K562 (cell line): ENCODE measurements at regions not wholly inside any gene's neighbourhood (a gene's known extent, or its start where the extent isn't known, plus 50 kb on each side); places are given as distances from the start of the nearest gene placed in this dataset.
"Not testable (repeated sequence)": the region's sequence is repeated elsewhere in the genome, so short reads cannot be mapped to it uniquely, and the experiment has no call there.

ENCODE experiments used
- ATAC-seq: fragments of 200-7000 bp; cut with Tn5 transposase; 3 replicates; pipeline ENCODE4 v1.9.1; 2020; ENCODE audit warnings: moderate library complexity
- BruUV-seq: library from RNA; stranded (reverse); fragments of 400-500 nt; replicated peaks from 2 replicates; lab custom pipeline; 2021; lab: Mats Ljungman, UMichigan
- CTCF ChIA-PET: fragments of 300-600 bp; formaldehyde crosslinking; extraction: SDS; loops from one replicate; lab custom pipeline; 2021; ENCODE audit warnings: low intra/inter-chr PET ratio; lab: Yijun Ruan, JAX
- POLR2A ChIA-PET: fragments of 300-600, 350-650 bp; sonication (Branson Sonifier 250); formaldehyde crosslinking; extraction: SDS; loops from one replicate; lab custom pipeline; 2021; ENCODE audit warnings: antibody characterized with exemption, inconsistent platforms; lab: Yijun Ruan, JAX
- DNase-seq, 4 experiments: peaks; one replicate each; pipeline versions ENCODE4 v3.0.0 to v3.0.0-alpha.2; 2011 to 2018; ENCODE audit warnings: low spot score in 3 of 4, mixed read lengths in 3 of 4; ENCODE audit errors: extremely low read depth in 1 of 4
- FAIRE-seq: peaks from 2 replicates; lab custom pipeline; 2011; peaks lifted over from hg19 to GRCh38; lab: Jason Lieb, UNC
- H2AFZ ChIP-seq: 2 replicates; pipeline ENCODE4 v1.6.0; 2011; ENCODE audit warnings: low read depth, low read length, control low read depth, inconsistent platforms
- H3K27ac ChIP-seq: fragments of 200-600 bp; 3 replicates; pipeline ENCODE4 v1.8.0; 2011; ENCODE audit warnings: low read depth, mild to moderate bottlenecking, control low read depth, inconsistent platforms, low read length, moderate library complexity, mixed read lengths; ENCODE audit errors: extremely low read depth
- H3K27me3 ChIP-seq, 2 experiments: fragments of 300-600 bp in 1 of 2; 2 replicates in 1 of 2; 3 replicates in 1 of 2; pipeline versions ENCODE4 v1.6.0 to v1.8.0; 2011; ENCODE audit warnings: inconsistent platforms in 2 of 2, low read length in 2 of 2, mild to moderate bottlenecking in 1 of 2, mixed read lengths in 1 of 2, moderate library complexity in 1 of 2; ENCODE audit not compliant: control insufficient read depth in 2 of 2, insufficient read depth in 2 of 2
- H3K36me3 ChIP-seq: fragments of 300-600 bp; 3 replicates; pipeline ENCODE4 v1.8.0; 2011; ENCODE audit warnings: mild to moderate bottlenecking, low read length, inconsistent platforms; ENCODE audit not compliant: control insufficient read depth, insufficient read depth
- H3K4me1 ChIP-seq, 2 experiments: fragments of 200-600 bp in 1 of 2; replicated peaks in 1 of 2; 2 replicates in 1 of 2; 3 replicates in 1 of 2; pipeline versions ENCODE4 v1.5.1 to v1.8.0; 2011; ENCODE audit warnings: inconsistent platforms in 2 of 2, low read length in 2 of 2, mild to moderate bottlenecking in 1 of 2, mixed read lengths in 1 of 2, moderate library complexity in 1 of 2; ENCODE audit not compliant: control insufficient read depth in 2 of 2, insufficient read depth in 2 of 2
- H3K4me2 ChIP-seq: 2 replicates; pipeline ENCODE4 v1.6.1; 2011; ENCODE audit warnings: low read length, control low read depth, inconsistent platforms, mixed read lengths; ENCODE audit not compliant: insufficient read depth
- H3K4me3 ChIP-seq: fragments of 200-600 bp; sonication (generic), shearing (Covaris generic); 2 replicates; pipeline ENCODE4 v1.5.1; 2016; ENCODE audit warnings: control low read depth, inconsistent platforms
- H3K79me2 ChIP-seq: fragments of 200-600 bp; 3 replicates; pipeline ENCODE4 v1.8.0; 2011; ENCODE audit warnings: low read length, inconsistent platforms; ENCODE audit not compliant: control insufficient read depth, insufficient read depth
- H3K9ac ChIP-seq, 2 experiments: 2 replicates each; pipeline versions ENCODE4 v1.6.0 to v1.6.1; 2011; ENCODE audit warnings: low read depth in 2 of 2, low read length in 2 of 2, control low read depth in 1 of 2, inconsistent platforms in 1 of 2, mild to moderate bottlenecking in 1 of 2, mixed read lengths in 1 of 2; ENCODE audit not compliant: insufficient read depth in 1 of 2
- H3K9me1 ChIP-seq: one replicate; pipeline ENCODE4 v1.6.0; 2011; ENCODE audit warnings: inconsistent platforms, mild to moderate bottlenecking, low read length, moderate library complexity; ENCODE audit not compliant: control insufficient read depth, insufficient read depth
- H3K9me3 ChIP-seq: replicated peaks from 2 replicates; pipeline ENCODE4 v1.5.1; 2011; ENCODE audit warnings: low read depth, low read length, inconsistent platforms; ENCODE audit not compliant: control insufficient read depth, insufficient read depth
- H4K20me1 ChIP-seq: replicated peaks from 2 replicates; pipeline ENCODE4 v1.6.1; 2011; ENCODE audit warnings: low read length, inconsistent platforms, mixed read lengths; ENCODE audit not compliant: control insufficient read depth, insufficient read depth
- ARHGAP35 ChIP-seq: fragments of 450-650 bp; IDR thresholded peaks from 2 replicates; pipeline ENCODE4 v1.6.1; 2018; ENCODE audit not compliant: partially characterized antibody
- ARNT ChIP-seq, 2 experiments: fragments of 450-650 bp; IDR thresholded peaks; 2 replicates each; pipeline ENCODE4 v1.6.1; 2016; ENCODE audit warnings: mild to moderate bottlenecking in 1 of 2
- ASH1L ChIP-seq: fragments of 450-650 bp; IDR thresholded peaks from 2 replicates; pipeline ENCODE4 v1.6.1; 2018; ENCODE audit warnings: borderline replicate concordance, mild to moderate bottlenecking, low read depth; ENCODE audit not compliant: partially characterized antibody
- ATF1 ChIP-seq, 2 experiments: fragments of 450-650 bp in 1 of 2; IDR thresholded peaks; 2 replicates each; pipeline ENCODE4 v1.6.1; 2016; ENCODE audit warnings: missing compliant biosample characterization in 1 of 2, missing genetic modification characterization in 1 of 2
- CGGBP1 ChIP-seq: fragments of 250-450 bp; sonication (Bioruptor Pico); IDR thresholded peaks from 2 replicates; pipeline ENCODE4 v1.9.0; 2021; ENCODE audit warnings: mild to moderate bottlenecking
- GATA2 ChIP-seq: sonication (generic); formaldehyde crosslinking; IDR thresholded peaks from 2 replicates; pipeline ENCODE4 v1.4.0; 2020; ENCODE audit warnings: mild to moderate bottlenecking, missing genetic modification reagents
- MCM7 ChIP-seq, 2 experiments: fragments of 450-650 bp; IDR thresholded peaks; 2 replicates each; pipeline ENCODE4 v1.6.1; 2016 to 2018
- MLX ChIP-seq, 2 experiments: fragments of 450-650 bp in 1 of 2; sonication (generic) in 1 of 2; formaldehyde crosslinking; conservative IDR thresholded peaks; 2 replicates each; pipeline versions ENCODE4 v1.4.0 to v1.8.1; 2020 to 2022; ENCODE audit warnings: mild to moderate bottlenecking in 1 of 2, missing genetic modification reagents in 1 of 2
- MYNN ChIP-seq, 2 experiments: sonication (generic); formaldehyde crosslinking in 1 of 2; IDR thresholded peaks; 2 replicates each; pipeline versions ENCODE4 v1.5.0 to v1.6.1; 2016 to 2020; ENCODE audit warnings: antibody characterized with exemption in 1 of 2, missing genetic modification reagents in 1 of 2
- PML ChIP-seq: IDR thresholded peaks from 2 replicates; pipeline ENCODE4 v1.6.1; 2012; ENCODE audit warnings: low read length, inconsistent platforms
- ZKSCAN3 ChIP-seq: fragments of 250-450 bp; sonication (Bioruptor Pico); IDR thresholded peaks from 2 replicates; pipeline ENCODE4 v1.4.0; 2020
- ZNF217 ChIP-seq: sonication (generic); formaldehyde crosslinking; IDR thresholded peaks from 2 replicates; pipeline ENCODE4 v1.8.0; 2022; ENCODE audit warnings: mild to moderate bottlenecking, missing genetic modification reagents
- ZNF707 ChIP-seq: fragments of 250-450 bp; sonication (Bioruptor Pico); conservative IDR thresholded peaks from 2 replicates; pipeline ENCODE4 v1.8.0; 2022; ENCODE audit warnings: inconsistent platforms, mild to moderate bottlenecking, moderate library complexity
- WGBS: fragments of 100-300 bp; shearing (Covaris generic); methylation state at CpG from one replicate; pipeline ENCODE4 v1.1.6; 2016; ENCODE audit warnings: low coverage, mixed read lengths; ENCODE audit not compliant: insufficient coverage; ENCODE audit errors: missing lambda C conversion rate; 5-methylcytosine and 5-hydroxymethylcytosine counted together
- in situ Hi-C: fragments of 300-500 bp; cut with MboI; formaldehyde crosslinking; loops from 4 replicates; pipeline ENCODE4 v1.15.0; 2018; ENCODE audit warnings: inconsistent platforms, mixed read lengths
- intact Hi-C: fragments of 100-400 bp; cut with micrococcal nuclease; formaldehyde crosslinking; loops from 2 replicates; pipeline ENCODE4 v1.14.2; 2022

GRCh38 chr4:26056406-26056805 is 142.4 kb downstream of the SMIM20 start:
- POLR2A ChIA-PET = no interaction called here
- no peak overlapping the region for H3K4me2 ChIP-seq
- no peaks in the 10 kb centered on the region for H3K4me1 ChIP-seq
- BruUV-seq = no TSS peak
- no peak overlapping the region for H2AFZ ChIP-seq
- no peaks in the 10 kb centered on the region for H3K79me2 ChIP-seq
- in situ Hi-C loops (loop anchor here (25.0 kb wide), 1 partner anchor 356 kb away; no protein-coding TSS in a partner anchor), intact Hi-C loops (no loop called here)
- no peak for ATAC-seq
- H3K36me3 ChIP-seq = no peaks in the 10 kb centered on the region
- FAIRE-seq = no peak
- 3% methylated on average over 6 of the region's 7 CpGs for WGBS
- H3K27me3 ChIP-seq = peaks cover 0 to 24% of the 10 kb centered on the region in 2 experiments; a peak in 3 of 5 replicates
- H3K9me3 ChIP-seq = no peaks in the 10 kb centered on the region
- H3K9ac ChIP-seq = no peak overlapping the region
- no peak overlapping the region for H3K27ac ChIP-seq
- TF ChIP-seq ASH1L (no peak), ZNF707 (CRISPR knock-in tag) (no peak), ARNT (IDR thresholded peaks at IDR 0.05) (no peak), GATA2 (CRISPR knock-in tag) (no peak), MLX (CRISPR knock-in tag; conservative IDR thresholded peaks at IDR 0.05) (no peak), PML (no peak), MCM7 (IDR thresholded peaks at IDR 0.05) (no peak), MYNN (IDR thresholded peaks at IDR 0.05) (no peak), MYNN (CRISPR knock-in tag; IDR thresholded peaks at IDR 0.05) (no peak), CGGBP1 (CRISPR knock-in tag) (no peak), ARHGAP35 (no peak), ATF1 (CRISPR knock-in tag; IDR thresholded peaks at IDR 0.05) (no peak), ATF1 (tag; IDR thresholded peaks at IDR 0.05) (no peak), ZKSCAN3 (CRISPR knock-in tag) (no peak), ZNF217 (CRISPR knock-in tag) (no peak)
- H3K9me1 ChIP-seq = no peaks in the 10 kb centered on the region
- no peak overlapping the region for H3K4me3 ChIP-seq
- no peaks in the 10 kb centered on the region for H4K20me1 ChIP-seq
- no peak for DNase-seq
- CTCF ChIA-PET = no interaction called here

GRCh38 chr4:26057839-26058238 is 143.8 kb downstream of the SMIM20 start:
- H2AFZ ChIP-seq, intact Hi-C loops, FAIRE-seq: not testable (repeated sequence)

More at GRCh38 chr4:26057839-26058238, 143.8 kb downstream of the SMIM20 start:
- H3K79me2 ChIP-seq, H3K9me3 ChIP-seq, BruUV-seq, DNase-seq, H3K27ac ChIP-seq, H3K36me3 ChIP-seq, H3K4me2 ChIP-seq, H3K4me3 ChIP-seq, H4K20me1 ChIP-seq, POLR2A ChIA-PET, CTCF ChIA-PET, H3K9ac ChIP-seq, H3K9me1 ChIP-seq, H3K4me1 ChIP-seq, ATAC-seq: not testable (repeated sequence)
- in situ Hi-C loops = loop anchor here (25.0 kb wide), 1 partner anchor 354 kb away; no protein-coding TSS in a partner anchor
- WGBS = 4% methylated on average over 3 of the region's 3 CpGs
- peaks cover 0 to 22% of the 10 kb centered on the region in 2 experiments; a peak in 1 of 5 replicates for H3K27me3 ChIP-seq
